NCI-H69 (cell line): ENCODE measurements at regions not wholly inside any gene's neighbourhood (a gene's known extent, or its start where the extent isn't known, plus 50 kb on each side); places are given as distances from the start of the nearest gene placed in this dataset.

Experiments
- DNase-seq: peaks from one replicate; lab custom pipeline; 2025; lab: John Stamatoyannopoulos, UW

DNA sequence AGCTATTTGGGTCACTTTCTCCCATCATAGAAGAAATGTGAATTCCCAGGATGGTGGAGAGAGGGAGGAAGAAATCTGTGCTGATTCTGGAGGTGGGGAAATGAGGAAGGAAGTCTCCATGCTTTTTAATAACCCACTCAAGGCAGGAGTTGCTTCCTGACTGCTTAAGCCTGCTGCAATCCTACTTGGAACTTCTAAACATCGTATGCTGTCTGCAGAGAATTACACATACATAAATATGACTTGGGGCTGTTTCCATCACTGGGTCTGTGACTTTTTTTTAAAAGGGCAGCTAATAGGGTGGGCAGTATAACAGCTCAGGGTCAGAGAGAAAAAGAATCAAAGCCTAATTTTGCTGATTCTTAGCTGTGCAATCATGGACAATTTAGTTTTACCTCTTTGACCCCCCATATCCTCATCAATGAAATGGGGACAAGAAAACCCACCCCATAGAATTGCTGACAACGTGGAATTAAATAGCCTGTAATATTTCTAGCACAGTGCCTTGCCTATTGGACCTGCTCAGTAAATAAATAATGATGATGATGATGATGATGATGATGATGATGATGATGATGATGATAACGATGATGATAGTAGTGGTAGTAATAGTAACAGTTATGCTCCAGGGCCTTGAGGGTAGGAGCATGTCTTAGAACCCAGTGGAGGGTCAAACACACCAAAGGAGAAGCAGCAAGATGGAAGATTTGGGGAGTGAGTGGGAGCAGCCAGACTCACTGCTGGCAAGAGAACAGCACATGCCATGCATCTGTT is 166.7 kb upstream of the LRFN2 start:
- no peak for DNase-seq

DNA sequence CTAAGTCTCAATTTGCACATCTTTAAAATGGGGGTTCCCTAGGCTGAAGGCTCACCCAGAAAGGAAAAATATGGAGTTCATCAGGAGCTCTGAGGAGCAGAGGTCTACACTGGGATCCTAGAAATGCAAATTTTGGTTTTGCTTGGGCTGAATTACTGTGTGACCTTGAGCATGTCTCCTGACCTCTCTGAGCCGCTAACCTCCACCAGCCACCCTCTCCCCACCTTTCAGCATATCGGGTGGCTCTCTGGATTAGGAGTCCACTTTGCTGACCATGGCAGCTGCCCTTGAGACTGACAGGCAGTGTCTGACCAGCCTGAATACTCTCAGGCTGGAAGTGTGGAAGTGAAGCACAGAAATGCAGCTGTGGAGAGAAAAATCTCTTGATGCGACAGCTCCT is 165.9 kb upstream of the LRFN2 start:
- no peak for DNase-seq

DNA sequence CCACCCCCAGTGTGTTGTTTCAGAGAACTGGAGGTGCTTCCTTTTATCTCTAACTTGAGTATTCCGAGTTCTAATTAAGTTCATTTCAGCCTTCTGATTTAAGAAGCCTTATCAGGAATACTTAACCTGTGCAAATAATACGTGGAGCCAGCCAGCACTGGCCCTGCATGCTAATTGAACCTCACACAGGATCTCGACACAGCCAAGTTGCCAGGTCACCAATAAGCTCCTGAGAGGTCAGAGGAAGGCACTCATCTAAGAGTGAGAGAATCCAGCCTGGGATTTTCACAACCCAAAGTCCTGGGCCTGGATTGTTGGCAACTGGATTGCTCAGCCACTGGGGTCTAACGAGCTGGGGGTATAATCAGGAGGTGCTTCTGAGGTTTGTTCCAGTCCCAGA is 157.7 kb upstream of the LRFN2 start:
- DNase-seq, result no peak

DNA sequence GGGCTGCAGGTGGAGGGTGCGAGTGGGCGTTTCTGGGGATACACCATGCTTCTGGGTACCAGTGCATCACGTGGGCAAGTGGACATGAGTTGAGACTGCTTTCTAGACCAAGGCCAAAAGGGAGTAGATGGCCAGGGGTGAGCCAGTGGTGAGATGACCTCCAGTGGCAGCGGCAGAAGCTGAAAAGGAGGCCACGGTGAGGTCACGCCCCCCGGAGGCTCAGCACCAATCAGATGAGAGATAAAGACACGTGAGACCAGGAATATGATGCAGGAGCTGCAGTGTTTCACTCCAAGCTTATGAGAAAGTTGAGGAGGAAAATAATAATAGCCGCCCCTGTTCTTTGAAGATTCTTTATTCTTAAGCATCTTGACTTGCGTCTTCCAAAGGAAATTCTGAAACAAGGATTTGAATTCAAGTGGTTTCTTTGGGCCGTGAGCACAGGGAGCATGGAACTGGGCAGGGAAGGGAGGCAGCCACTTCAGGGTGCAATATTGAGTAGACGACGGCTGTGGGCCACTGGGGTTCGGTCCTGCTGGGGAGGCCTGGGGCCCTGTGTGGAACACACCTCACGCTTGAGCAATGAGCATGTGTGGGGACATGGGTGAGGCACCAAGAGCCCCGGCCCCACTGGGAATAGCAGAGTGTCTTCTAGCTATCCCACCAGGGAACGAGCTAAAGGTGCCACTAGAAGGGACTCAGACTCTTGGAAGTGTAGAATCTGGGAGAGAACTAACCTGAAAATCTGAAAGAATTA is 156.7 kb upstream of the LRFN2 start:
- no peak for DNase-seq

DNA sequence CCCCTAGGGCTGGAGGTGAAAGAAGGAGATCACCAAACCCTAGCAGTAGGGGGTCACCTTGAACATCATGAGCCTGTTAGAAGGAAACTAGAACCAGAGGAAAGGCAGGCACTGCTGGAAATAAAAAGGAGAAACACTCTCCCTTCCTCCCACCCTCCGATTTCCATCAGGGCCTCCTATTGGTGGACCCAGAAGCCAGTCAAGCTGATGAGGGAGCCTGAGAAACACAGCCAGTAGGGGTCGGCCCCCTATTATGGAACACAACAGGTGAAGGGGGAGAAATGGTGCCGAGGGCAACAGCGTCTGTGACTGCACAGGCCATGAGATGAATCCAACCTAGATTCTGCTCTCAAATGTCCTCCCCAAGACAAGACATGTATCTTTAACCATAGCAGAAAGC is 156.1 kb upstream of the LRFN2 start:
- DNase-seq, result no peak

DNA sequence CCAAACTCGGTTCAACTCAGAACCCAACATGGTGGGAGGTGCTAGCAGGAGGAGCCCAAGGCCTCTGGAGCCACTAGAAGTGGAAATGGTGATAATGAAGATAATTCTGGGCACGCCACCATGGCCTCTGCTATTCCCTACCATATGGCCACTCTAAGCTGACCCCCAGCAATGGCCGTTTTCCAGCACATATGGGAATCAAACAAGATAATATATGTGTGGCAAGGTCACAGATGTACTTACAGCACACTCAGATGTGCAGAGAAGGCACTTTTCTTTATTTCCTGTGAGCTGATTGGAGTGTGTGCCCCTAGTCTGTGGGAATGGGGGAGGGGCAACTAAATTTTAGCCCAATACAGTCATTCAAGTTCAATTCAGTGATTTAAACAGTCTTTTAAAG is 153.4 kb upstream of the LRFN2 start:
- DNase-seq, result no peak

DNA sequence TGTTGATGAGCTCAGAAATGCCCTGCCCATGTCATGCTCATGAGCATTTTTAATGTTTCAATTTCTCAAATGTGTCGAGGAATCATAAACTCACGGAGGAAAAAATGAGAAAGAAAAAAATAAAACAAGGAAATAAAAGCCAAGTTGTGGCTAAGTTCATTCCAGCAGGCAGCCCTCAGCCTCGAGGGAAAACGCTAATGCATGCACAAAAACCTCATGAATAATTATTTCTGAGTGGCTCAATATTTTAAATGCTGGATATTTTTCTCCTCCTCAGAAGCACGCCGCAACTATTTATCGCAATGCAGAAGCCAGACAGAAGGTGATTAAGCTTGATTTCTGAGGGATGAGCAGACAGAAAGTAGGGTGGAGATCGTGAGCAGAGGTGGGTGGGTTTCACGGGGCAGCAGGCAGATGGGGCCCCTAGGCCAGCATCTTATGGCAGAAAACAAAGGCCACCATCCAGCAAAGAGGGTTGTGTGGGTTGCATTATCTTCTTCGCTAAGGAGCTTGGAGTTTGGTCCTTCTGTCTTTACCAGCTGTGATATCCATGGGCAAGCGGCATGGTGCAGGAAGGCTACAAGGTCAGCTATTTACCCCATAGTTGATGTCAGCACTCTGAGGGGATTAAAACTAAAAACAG is 151.5 kb upstream of the LRFN2 start:
- no peak for DNase-seq

DNA sequence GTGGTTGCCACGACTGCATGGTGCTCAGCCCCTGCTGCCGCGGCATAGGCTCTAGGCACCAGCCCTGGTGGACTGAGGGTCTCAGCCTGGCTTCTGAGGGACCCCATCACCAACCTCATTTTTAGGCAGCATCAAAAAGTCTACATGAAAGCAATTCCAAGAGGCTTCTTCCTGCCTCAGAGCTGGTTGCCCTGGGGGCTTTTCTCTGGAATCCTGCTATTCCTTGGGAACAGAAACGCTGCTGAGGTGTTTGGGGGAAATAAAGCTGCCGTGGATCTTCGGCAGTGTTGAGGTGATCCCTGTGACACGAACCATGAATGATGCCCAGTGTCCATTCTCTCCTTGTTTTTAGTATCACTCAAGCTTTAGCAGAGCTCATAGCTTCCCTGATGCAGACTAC is 148.4 kb upstream of the LRFN2 start:
- DNase-seq, result no peak

DNA sequence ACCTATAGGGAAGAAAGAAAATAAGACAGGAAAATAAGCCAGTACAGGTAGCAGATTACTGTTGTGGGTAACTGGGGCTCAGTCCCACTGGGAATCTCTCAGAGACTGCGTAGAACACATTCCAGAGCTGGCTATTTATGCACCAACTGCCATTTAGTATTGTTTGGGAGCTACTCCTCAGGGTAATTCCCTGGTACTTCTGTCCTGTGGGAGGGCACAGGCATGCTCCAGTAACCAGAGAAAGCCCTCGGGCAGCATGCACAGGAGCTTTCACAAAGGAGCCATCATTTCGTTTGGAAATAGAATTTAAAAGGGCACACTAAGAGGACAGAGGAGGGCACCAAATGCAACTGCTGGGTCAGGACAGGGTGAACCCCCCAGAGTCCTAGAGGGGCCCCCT is 148.0 kb upstream of the LRFN2 start:
- DNase-seq, result peak; percentile 83

DNA sequence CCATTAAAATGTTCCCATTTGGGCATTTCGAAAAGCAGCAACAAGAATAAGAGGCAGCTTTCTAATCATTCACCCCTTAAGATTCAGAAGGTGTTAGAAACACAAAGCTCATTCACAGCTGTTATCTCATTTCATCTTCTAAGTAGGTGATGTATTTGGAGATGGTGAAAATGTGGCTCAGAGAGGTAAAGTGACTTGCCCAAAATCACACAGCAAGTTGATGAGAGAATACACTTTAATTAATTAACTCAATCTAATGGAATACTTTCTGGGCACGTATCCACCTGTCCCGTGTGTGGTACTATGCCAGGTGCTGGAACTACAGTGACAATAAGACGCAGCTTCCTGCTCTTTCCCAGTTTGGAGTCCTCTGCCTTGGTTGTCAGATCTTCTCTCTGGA is 147.4 kb upstream of the LRFN2 start:
- no peak for DNase-seq

DNA sequence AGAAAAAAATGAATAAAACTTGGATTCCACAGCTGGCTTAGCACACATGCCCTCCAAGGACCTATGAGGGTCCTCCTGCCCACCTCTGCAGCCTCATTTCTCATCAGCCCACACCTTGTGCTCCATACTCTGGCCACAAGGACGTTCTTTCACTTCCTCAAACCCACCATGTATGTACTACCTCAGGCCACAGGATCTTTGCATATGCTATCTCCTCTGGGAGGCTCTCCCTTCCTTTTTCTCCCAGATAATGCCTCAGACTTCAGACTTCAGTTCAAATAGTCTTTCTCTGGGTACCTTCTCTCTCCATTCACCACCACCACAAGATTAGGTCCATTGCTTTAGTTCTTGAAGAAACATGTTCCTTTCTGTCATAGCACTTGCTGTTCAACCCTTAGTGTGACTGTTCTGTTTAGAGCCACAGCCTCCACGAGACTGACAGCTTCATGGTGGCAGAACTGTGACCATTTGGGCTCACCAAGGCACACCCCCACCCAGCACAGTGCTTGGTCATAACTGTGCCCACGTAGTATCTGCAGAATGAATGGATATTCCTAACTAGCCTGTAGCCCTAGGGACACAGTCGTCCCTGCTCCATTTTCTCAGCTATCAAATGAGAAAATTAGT is 146.7 kb upstream of the LRFN2 start:
- no peak for DNase-seq

DNA sequence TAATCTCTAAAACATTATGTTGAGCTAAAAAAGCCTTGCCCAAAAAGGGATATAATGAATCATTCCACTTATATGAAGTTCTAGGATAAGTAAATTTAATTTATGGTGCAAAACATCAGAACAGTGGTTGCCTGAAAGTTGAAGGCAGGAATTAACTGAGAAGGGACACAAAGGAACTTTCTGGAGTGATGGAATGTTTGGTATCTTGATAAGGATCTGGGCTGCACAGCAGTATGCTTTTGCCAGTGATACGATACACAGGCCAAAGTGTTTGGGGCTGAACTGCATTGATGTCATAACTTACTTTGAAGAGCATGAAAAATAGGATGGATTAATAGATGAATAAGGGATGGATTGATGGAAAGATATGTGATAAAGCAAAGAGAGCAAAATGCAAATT is 146.1 kb upstream of the LRFN2 start:
- no peak for DNase-seq

DNA sequence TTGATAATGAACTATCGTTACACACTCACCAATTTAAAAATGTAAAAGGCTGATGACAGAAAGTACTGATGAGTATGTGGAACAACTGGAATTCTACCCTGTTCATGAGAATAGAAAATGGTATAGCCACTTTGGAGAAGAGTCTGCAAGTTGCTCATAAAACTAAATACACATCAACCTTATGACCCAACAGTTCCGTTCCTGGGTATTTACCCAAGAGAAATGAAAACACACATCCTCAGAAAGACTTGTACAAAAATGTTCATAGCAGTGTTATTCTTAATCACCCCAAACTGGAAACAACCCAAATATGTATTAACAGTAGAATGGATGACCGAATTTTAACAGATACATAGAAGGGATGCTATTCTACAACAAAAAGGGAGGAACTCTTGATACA is 145.7 kb upstream of the LRFN2 start:
- no peak for DNase-seq

DNA sequence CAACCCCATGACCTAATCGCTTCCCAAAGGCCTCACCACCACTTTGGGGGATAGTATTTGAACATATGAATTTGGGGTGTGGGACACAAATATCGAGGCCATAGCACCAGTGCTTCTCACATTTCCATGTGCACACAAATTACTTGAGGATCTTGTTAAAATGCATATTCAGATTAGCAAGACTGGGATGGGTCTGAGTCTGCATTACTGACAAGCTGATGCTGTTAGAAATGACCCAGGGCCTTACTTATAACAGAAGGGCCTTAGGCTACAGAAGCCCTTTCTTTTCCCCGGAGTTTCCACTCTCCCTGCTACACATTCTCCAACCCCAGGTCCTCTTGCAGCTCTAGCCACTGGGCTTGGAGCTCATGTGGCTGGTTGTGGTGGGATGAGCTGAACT is 141.5 kb upstream of the LRFN2 start:
- DNase-seq, result no peak

DNA sequence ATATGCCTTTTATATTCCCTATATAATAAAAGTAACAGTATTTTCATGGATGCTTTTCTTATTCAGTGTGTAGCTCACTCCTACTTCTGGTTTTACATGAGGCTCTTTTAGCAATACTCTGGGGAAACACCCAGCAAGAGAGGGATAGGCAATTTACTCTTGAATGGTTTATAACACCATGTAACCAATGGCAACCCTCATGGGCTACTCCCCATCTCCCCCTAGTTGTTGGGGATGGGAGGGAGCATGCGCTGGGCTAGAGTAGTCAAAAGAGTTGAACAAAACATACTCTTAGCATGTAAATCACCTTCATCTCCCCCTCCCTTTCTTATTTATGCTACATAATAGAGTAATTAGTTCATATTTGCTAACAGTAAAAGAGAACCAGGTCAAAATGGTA is 140.1 kb upstream of the LRFN2 start:
- DNase-seq, result peak; percentile 78

DNA sequence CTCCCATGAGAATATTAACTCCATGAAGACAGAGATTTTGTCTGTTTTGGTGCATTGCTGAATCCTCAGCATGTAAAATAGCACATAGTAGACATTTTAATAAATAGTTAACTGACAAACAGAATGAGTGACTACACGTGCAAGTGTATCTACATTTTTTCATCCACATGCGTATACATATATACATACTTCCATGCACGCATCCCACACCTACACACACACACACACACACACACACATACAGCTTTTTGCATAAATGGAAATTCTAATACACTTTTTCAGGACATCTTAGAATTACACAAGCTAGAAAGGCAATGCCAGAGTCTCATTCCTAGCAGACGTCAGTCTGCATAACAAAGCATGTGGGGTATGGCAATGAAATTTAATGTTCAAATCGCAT is 139.7 kb upstream of the LRFN2 start:
- no peak for DNase-seq

DNA sequence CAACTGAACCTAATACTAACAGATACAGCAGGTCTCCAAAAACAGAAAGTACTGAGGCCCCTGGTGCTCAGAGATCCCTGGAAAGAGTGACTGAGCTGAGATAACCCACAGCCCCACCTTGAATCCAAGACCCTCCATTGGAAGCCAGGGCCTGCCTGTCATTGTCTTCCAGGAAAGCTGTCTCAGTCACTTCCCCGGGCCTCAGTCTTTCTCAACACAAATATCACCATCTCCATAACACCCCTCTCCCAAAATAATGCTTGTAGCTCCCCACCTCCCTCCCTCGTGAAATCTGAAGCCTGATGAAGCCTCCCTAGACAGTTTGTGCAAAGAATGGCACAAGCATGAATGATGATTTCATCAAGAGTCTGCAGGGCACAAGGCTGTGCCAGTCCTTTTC is 138.2 kb upstream of the LRFN2 start:
- no peak for DNase-seq

DNA sequence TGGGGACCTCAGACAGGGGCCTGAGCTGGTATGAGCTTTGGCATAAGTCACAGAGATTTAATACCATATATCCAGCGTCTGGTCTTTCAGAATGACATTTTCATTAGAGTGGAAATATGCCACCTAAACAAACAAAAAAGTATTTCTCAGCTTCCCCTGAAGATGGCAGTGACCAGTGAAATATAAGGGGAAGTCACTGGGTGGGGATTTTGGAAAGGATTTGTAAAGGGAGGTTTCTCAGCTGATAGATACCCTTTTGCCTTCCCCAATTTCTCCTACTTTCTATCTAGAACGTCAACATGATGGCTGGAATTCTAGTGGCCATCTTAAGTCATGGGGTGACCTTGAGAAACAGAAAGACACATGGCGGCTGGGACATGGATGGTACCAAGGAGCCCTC is 137.7 kb upstream of the LRFN2 start:
- DNase-seq, result no peak

DNA sequence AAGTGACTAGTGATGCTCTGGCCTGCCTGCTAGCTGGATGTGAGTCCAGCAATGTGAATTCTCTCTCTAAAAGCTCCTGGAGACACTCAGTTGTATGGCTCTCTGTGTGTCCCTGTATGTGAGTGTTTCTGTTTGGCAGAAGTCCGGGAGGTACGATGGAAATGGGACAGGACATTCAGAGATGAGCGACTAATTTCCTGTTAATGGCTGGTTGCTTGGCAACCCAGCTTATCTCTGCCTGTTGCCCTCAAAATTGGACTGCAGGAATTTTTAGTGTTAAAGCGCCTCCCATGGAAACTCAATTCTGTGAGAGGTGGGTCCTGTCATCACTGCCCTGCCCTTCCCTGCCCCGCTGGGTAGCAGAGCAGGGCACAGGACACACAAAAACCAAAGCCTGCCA is 136.8 kb upstream of the LRFN2 start:
- no peak for DNase-seq

DNA sequence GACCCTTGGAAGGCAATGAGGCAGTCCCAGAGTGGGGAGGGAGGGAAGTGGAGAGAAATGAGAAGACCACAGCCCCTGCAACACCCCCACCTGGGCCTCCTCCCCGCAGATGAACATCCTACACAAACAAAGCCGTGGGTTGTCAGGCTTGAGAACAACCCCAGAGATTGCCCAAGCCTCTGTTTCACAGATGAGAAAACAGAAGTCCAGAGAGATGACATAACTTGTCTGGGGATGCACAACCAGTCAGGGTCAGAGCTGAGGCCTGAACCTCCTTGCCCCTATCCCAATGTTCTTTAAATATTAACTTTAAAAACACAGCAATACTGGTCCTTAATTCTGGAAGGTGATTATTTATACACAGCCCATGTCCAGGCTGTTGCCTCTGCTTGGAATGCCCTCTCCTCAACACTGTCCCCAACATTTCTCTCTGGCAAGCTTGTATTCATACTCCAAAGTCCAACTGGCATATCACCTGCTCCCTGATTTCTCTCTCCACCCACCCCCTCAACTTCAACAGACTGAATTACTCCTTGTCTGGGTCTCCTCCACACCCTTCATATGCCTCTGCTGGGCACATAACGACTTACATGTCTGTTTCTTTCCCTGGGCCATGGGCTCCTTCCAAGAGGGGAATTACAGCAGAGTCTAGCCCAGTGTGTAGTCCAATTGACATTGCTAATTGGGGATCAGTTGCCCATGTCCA is 135.5 kb upstream of the LRFN2 start:
- no peak for DNase-seq

DNA sequence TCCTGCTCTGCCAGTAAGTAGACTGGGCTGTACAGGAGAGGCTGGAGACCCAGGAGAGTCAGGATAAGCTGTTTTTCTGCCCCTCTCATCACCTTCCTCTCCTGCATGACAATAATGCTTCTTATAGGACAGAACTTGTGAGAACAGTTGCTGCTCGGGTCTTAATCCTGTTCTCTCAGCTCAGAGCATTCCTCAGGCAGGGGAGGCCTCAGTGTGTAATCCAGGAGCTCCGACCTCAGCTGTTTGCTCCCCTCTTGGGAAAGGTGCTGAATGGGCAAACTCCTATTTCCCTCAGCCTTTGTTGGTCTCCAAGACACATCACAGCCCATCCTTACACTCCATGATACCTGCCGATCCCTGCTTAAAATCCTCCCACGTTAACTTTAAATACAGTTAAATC is 134.9 kb upstream of the LRFN2 start:
- no peak for DNase-seq

DNA sequence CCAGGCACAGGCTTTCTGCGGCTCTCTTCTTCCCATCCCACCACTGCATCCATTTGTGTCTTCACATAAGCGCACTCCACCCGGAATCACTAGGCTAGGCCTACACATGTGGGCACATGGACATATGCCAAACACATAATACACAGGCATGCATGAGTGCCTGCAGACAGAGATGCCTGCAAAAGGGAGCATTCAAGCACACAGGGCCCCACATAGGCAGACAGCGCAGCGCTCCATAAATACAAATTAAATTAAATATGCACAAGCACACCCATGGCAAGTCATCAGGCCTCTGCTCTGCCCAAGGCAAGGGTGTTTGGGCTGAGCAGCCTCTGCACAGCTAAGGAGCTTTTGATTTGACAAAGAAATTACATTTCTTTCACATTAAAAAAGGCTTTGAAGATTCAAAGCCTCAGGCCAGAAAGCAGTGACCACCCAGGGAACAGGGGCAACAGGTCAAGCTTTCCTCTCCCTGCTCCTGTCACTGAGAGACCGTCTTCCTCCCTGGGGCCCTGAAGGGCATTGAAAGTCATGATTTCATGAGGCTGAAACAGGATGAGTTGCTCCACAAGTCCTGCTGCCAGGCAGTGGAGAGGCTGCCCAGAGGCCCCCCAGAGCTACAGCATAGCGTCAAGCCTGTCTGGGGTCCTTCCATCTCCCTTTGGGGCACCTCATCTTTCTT is 134.2 kb upstream of the LRFN2 start:
- DNase-seq, result peak; percentile 83
